ENCODE measurements at regions not wholly inside any gene's neighbourhood (a gene's known extent, or its start where the extent isn't known, plus 50 kb on each side); places are given as distances from the start of the nearest gene placed in this dataset.

DNA sequence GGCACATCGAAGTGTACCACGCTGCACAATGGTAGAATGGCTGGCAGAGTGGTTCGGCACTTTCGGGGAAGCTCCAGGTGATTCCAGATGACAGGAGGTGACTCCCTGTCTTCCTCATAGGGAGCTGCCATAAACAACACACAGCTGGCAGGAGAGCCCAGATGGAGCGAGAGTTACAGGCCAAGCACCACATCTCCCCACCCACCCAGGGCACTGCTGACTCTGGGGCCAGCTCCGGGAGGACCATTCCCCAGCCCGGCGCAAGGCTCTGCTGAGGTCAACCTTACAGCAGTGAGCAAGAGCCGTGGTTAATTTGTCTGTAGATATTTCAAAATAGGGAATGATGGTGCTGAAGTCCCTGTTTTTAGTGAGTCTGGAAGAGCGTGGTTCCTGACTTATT, 78.8 kb upstream of the HMGXB4 start (continued):
- TF ChIP-seq, protein P1, sequence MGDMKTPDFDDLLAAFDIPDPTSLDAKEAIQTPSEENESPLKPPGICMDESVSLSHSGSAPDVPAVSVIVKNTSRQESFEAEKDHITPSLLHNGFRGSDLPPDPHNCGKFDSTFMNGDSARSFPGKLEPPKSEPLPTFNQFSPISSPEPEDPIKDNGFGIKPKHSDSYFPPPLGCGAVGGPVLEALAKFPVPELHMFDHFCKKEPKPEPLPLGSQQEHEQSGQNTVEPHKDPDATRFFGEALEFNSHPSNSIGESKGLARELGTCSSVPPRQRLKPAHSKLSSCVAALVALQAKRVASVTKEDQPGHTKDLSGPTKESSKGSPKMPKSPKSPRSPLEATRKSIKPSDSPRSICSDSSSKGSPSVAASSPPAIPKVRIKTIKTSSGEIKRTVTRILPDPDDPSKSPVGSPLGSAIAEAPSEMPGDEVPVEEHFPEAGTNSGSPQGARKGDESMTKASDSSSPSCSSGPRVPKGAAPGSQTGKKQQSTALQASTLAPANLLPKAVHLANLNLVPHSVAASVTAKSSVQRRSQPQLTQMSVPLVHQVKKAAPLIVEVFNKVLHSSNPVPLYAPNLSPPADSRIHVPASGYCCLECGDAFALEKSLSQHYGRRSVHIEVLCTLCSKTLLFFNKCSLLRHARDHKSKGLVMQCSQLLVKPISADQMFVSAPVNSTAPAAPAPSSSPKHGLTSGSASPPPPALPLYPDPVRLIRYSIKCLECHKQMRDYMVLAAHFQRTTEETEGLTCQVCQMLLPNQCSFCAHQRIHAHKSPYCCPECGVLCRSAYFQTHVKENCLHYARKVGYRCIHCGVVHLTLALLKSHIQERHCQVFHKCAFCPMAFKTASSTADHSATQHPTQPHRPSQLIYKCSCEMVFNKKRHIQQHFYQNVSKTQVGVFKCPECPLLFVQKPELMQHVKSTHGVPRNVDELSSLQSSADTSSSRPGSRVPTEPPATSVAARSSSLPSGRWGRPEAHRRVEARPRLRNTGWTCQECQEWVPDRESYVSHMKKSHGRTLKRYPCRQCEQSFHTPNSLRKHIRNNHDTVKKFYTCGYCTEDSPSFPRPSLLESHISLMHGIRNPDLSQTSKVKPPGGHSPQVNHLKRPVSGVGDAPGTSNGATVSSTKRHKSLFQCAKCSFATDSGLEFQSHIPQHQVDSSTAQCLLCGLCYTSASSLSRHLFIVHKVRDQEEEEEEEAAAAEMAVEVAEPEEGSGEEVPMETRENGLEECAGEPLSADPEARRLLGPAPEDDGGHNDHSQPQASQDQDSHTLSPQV (IDR thresholded peaks at IDR 0.05): no peak
- no peak for TF ChIP-seq MEF2B (IDR thresholded peaks at IDR 0.05; ENCODE audit: partially characterized antibody, poor library complexity, severe bottlenecking)
- no peak for TF ChIP-seq NR2F1 (conservative IDR thresholded peaks at IDR 0.05)
- no peak for TF ChIP-seq PML (IDR thresholded peaks at IDR 0.05; ENCODE audit: low read length)
- no peak for TF ChIP-seq GABPA (IDR thresholded peaks at IDR 0.05; ENCODE audit: low read depth)

DNA sequence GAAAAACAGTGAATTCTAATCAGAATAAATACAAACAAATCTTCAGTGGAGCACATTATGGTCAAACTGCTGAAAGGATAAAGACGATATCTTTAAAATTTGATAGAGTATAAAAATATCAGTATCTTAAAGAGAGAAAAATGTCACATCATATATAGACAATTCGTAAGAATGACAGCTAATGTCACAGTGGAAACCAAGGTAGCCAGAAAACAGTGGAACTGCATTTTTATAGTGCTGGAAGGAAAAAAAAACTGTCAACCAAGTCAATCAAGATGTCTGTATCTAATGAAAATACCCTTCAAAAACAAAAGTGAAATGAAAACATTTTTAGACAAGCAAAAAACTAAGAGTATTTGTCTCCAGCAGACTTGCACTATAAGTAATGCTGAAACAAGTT, 73.4 kb upstream of the HMGXB4 start:
- WGBS (ENCODE audit: insufficient coverage, insufficient replicate concordance, low lambda C conversion rate, missing lambda C conversion rate): 0% methylated on average over 2 of the region's 2 CpGs
- RAD21 ChIA-PET (ENCODE audit: unreplicated experiment): no interaction called here
- no peaks in the 10 kb centered on the region for H4K20me1 ChIP-seq (ENCODE audit: control insufficient read depth, insufficient read depth)
- TF ChIP-seq DPF2 (IDR thresholded peaks at IDR 0.05) (no peak), CBX5 (IDR thresholded peaks at IDR 0.05; ENCODE audit: low read depth) (no peak), CHD4 (IDR thresholded peaks at IDR 0.05) (no peak), TARDBP (IDR thresholded peaks at IDR 0.05; ENCODE audit: borderline replicate concordance) (no peak), LARP7 (IDR thresholded peaks at IDR 0.05) (no peak), ZSCAN29 (IDR thresholded peaks at IDR 0.05) (no peak)
- TF ChIP-seq, protein P2, sequence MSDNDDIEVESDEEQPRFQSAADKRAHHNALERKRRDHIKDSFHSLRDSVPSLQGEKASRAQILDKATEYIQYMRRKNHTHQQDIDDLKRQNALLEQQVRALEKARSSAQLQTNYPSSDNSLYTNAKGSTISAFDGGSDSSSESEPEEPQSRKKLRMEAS (IDR thresholded peaks at IDR 0.05; ENCODE audit: low read depth, low read length): no peak
- TF ChIP-seq, protein P3, sequence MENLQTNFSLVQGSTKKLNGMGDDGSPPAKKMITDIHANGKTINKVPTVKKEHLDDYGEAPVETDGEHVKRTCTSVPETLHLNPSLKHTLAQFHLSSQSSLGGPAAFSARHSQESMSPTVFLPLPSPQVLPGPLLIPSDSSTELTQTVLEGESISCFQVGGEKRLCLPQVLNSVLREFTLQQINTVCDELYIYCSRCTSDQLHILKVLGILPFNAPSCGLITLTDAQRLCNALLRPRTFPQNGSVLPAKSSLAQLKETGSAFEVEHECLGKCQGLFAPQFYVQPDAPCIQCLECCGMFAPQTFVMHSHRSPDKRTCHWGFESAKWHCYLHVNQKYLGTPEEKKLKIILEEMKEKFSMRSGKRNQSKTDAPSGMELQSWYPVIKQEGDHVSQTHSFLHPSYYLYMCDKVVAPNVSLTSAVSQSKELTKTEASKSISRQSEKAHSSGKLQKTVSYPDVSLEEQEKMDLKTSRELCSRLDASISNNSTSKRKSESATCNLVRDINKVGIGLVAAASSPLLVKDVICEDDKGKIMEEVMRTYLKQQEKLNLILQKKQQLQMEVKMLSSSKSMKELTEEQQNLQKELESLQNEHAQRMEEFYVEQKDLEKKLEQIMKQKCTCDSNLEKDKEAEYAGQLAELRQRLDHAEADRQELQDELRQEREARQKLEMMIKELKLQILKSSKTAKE (IDR thresholded peaks at IDR 0.05; ENCODE audit: low read depth, poor library complexity, severe bottlenecking): no peak
- TF ChIP-seq, protein P4, sequence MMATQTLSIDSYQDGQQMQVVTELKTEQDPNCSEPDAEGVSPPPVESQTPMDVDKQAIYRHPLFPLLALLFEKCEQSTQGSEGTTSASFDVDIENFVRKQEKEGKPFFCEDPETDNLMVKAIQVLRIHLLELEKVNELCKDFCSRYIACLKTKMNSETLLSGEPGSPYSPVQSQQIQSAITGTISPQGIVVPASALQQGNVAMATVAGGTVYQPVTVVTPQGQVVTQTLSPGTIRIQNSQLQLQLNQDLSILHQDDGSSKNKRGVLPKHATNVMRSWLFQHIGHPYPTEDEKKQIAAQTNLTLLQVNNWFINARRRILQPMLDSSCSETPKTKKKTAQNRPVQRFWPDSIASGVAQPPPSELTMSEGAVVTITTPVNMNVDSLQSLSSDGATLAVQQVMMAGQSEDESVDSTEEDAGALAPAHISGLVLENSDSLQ (IDR thresholded peaks at IDR 0.05): no peak
- CTCF ChIA-PET: no interaction called here
- SMC1A ChIA-PET (ENCODE audit: uncharacterized antibody, unreplicated experiment): no interaction called here
- H3K4me1 ChIP-seq (ENCODE audit: control insufficient read depth, insufficient read depth, low read length): no peaks in the 10 kb centered on the region
- BruUV-seq (replicated peaks): no TSS peak
- no peak for FAIRE-seq
- intact Hi-C loops (cut with micrococcal nuclease; ENCODE audit: unreplicated experiment): no loop called here
- H3K9ac ChIP-seq (ENCODE audit: control insufficient read depth, insufficient read depth, low read length): no peak overlapping the region
- no peak overlapping the region for H3K4me2 ChIP-seq (ENCODE audit: control insufficient read depth, insufficient read depth)
- no peak overlapping the region for H3K27ac ChIP-seq (ENCODE audit: control insufficient read depth, insufficient read depth)
- H3K9me3 ChIP-seq (replicated peaks; ENCODE audit: control insufficient read depth, insufficient read depth, low read length): no peaks in the 10 kb centered on the region; the same call in 2 of the 3 replicates
- ATAC-seq: no peak
- H2AFZ ChIP-seq (ENCODE audit: control insufficient read depth, low read depth, low read length): no peak overlapping the region
- no peaks in the 10 kb centered on the region; a peak in 1 of 4 replicates for H3K36me3 ChIP-seq (ENCODE audit: control insufficient read depth in 2 of 2, insufficient read depth in 2 of 2, low read length in 1 of 2)
- H3K27me3 ChIP-seq (replicated peaks in 1 of 2; ENCODE audit: control insufficient read depth in 2 of 2, insufficient read depth in 2 of 2, low read length in 1 of 2): no peaks in the 10 kb centered on the region
- POLR2A ChIA-PET: no interaction called here
- no peak for DNase-seq (ENCODE audit: low read depth, low spot score)
- H3K4me3 ChIP-seq: no peak overlapping the region
- no peaks in the 10 kb centered on the region for H3K79me2 ChIP-seq (ENCODE audit: control insufficient read depth, insufficient read depth, low read length)
- in situ Hi-C loops (cut with MboI): no loop called here
